GM12891 (cell line): ENCODE measurements at regions not wholly inside any gene's neighbourhood (a gene's known extent, or its start where the extent isn't known, plus 50 kb on each side); places are given as distances from the start of the nearest gene placed in this dataset.

Experiments used
- PAX5 ChIP-seq: IDR thresholded peaks from 2 replicates; pipeline ENCODE4 v1.6.1; 2011; ENCODE audit warnings: low read length, moderate library complexity, mild to moderate bottlenecking; ENCODE audit not compliant: insufficient read depth, severe bottlenecking
- POLR2A ChIP-seq: IDR thresholded peaks from 2 replicates; pipeline ENCODE4 v1.6.1; 2011; ENCODE audit warnings: low read depth, low read length, control low read depth
- POLR2AphosphoS5 ChIP-seq: IDR thresholded peaks from 2 replicates; pipeline ENCODE4 v1.6.1; 2011; ENCODE audit warnings: low read depth, low read length, control low read depth
- POU2F2 ChIP-seq: IDR thresholded peaks from 2 replicates; pipeline ENCODE4 v1.6.1; 2011; ENCODE audit warnings: low read depth, mild to moderate bottlenecking, control low read depth, low read length, moderate library complexity
- TAF1 ChIP-seq: IDR thresholded peaks from 2 replicates; pipeline ENCODE4 v1.6.1; 2011; ENCODE audit warnings: low read depth, low read length, control low read depth

DNA sequence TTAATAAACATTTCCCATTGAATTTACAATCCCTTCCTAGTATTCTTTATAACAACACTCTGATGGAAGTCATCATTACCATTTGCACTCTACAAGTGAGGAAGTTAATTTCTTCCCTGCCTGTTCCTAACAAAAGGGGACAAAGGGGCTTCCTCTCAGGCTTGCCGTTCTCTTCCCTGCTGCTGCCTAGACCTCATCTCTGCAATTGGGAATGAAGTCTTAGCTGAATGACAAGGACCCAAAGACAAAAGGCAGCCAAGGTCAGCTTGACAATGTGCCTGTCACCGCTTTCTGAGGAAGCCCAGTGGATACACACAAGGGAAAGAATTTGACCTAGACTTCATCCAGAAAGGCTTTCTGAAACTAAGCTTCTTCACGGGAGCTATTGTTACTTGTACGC is 416.4 kb downstream of the CMPK2 start:
- TF ChIP-seq POU2F2, result no peak
- no peak for TF ChIP-seq POLR2A
- no peak for TF ChIP-seq PAX5
- TF ChIP-seq POLR2AphosphoS5, result no peak
- TF ChIP-seq TAF1, result no peak
